ENCODE measurements at regions not wholly inside any gene's neighbourhood (a gene's known extent, or its start where the extent isn't known, plus 50 kb on each side); places are given as distances from the start of the nearest gene placed in this dataset.

- H3K36me3 ChIP-seq (ENCODE audit: control insufficient read depth, insufficient read depth, low read length) = no peaks in the 10 kb centered on the region
- Mint-ChIP-seq H3K27ac (no peak overlapping the region), H3K36me3 (no peaks in the 10 kb centered on the region), H3K4me3 (no peak overlapping the region), H3K27me3 (ENCODE audit: low read depth in 2 of 2) (no peaks in the 10 kb centered on the region), H3K9me3 (peaks cover 0 to 9% of the 10 kb centered on the region in 2 donors), H3K4me1 (no peaks in the 10 kb centered on the region)
- H3K4me3 ChIP-seq (ENCODE audit: low read length) = no peak overlapping the region
- no peaks in the 10 kb centered on the region for H3K9me3 ChIP-seq (ENCODE audit: control insufficient read depth, insufficient read depth, low read length)
- DNase-seq (no peak), ATAC-seq (no peak)
- no peak for TF ChIP-seq CTCF (IDR thresholded peaks at IDR 0.05)
- 28% methylated on average over 8 of the region's 10 CpGs for WGBS (ENCODE audit: insufficient coverage)
- intact Hi-C loops (cut with micrococcal nuclease) = no loop called here
- H3K27me3 ChIP-seq (ENCODE audit: control insufficient read depth, insufficient read depth, low read length) = no peaks in the 10 kb centered on the region
- no peaks in the 10 kb centered on the region for H3K4me1 ChIP-seq (ENCODE audit: control insufficient read depth, insufficient read depth, low read length)
- H3K27ac ChIP-seq (ENCODE audit: low read length) = no peak overlapping the region
These were observed 605.2 kb downstream of the NR4A2 start for GRCh38 chr2:155727187-155727895.

GRCh38 chr2:155722290-155722689 lies 610.2 kb downstream of the NR4A2 start:
- Histone ChIP-seq H3K36me3 (ENCODE audit: control insufficient read depth, insufficient read depth, low read length) (no peaks in the 10 kb centered on the region), H3K4me3 (ENCODE audit: low read length) (no peak overlapping the region), H3K9me3 (ENCODE audit: control insufficient read depth, insufficient read depth, low read length) (no peaks in the 10 kb centered on the region), H3K27me3 (ENCODE audit: control insufficient read depth, insufficient read depth, low read length) (no peaks in the 10 kb centered on the region), H3K27ac (ENCODE audit: low read length) (no peak overlapping the region), H3K4me1 (ENCODE audit: control insufficient read depth, insufficient read depth, low read length) (no peaks in the 10 kb centered on the region)
- intact Hi-C loops (cut with micrococcal nuclease) = no loop called here
- no peak for TF ChIP-seq CTCF (IDR thresholded peaks at IDR 0.05)
- WGBS (ENCODE audit: insufficient coverage) = 72% methylated on average over 3 of the region's 3 CpGs
- Mint-ChIP-seq H3K36me3 (no peaks in the 10 kb centered on the region), H3K4me1 (no peaks in the 10 kb centered on the region), H3K9me3 (peaks cover 0 to 3% of the 10 kb centered on the region in 2 donors), H3K4me3 (no peak overlapping the region), H3K27ac (no peak overlapping the region), H3K27me3 (ENCODE audit: low read depth in 2 of 2) (no peaks in the 10 kb centered on the region)
- no peak for DNase-seq
- no peak for ATAC-seq

- Mint-ChIP-seq H3K36me3 (no peaks in the 10 kb centered on the region), H3K27me3 (ENCODE audit: low read depth in 2 of 2) (no peaks in the 10 kb centered on the region), H3K9me3 (peaks cover 3 to 6% of the 10 kb centered on the region in 2 donors), H3K27ac (no peak overlapping the region), H3K4me1 (no peaks in the 10 kb centered on the region), H3K4me3 (no peak overlapping the region)
- H3K27ac ChIP-seq (ENCODE audit: low read length) = no peak overlapping the region
- no peaks in the 10 kb centered on the region for H3K4me1 ChIP-seq (ENCODE audit: control insufficient read depth, insufficient read depth, low read length)
- no peaks in the 10 kb centered on the region for H3K36me3 ChIP-seq (ENCODE audit: control insufficient read depth, insufficient read depth, low read length)
- H3K9me3 ChIP-seq (ENCODE audit: control insufficient read depth, insufficient read depth, low read length) = no peaks in the 10 kb centered on the region
- H3K4me3 ChIP-seq (ENCODE audit: low read length) = no peak overlapping the region
- ATAC-seq (no peak), DNase-seq (no peak)
- TF ChIP-seq CTCF (IDR thresholded peaks at IDR 0.05) = no peak
- no CpG with 5 or more reads among the region's 2 CpGs for WGBS (ENCODE audit: insufficient coverage)
- intact Hi-C loops (cut with micrococcal nuclease) = no loop called here
- no peaks in the 10 kb centered on the region for H3K27me3 ChIP-seq (ENCODE audit: control insufficient read depth, insufficient read depth, low read length)
These were observed 616.8 kb downstream of the NR4A2 start for GRCh38 chr2:155715705-155716104.

GRCh38 chr2:155714983-155715382 lies 617.5 kb downstream of the NR4A2 start:
- WGBS (ENCODE audit: insufficient coverage) = 100% methylated on average over 1 of the region's 1 CpG
- Histone ChIP-seq H3K9me3 (ENCODE audit: control insufficient read depth, insufficient read depth, low read length) (no peaks in the 10 kb centered on the region), H3K27me3 (ENCODE audit: control insufficient read depth, insufficient read depth, low read length) (no peaks in the 10 kb centered on the region), H3K4me1 (ENCODE audit: control insufficient read depth, insufficient read depth, low read length) (no peaks in the 10 kb centered on the region), H3K4me3 (ENCODE audit: low read length) (no peak overlapping the region), H3K27ac (ENCODE audit: low read length) (no peak overlapping the region), H3K36me3 (ENCODE audit: control insufficient read depth, insufficient read depth, low read length) (no peaks in the 10 kb centered on the region)
- no peak overlapping the region for H3K27ac Mint-ChIP-seq
- no peaks in the 10 kb centered on the region for H3K4me1 Mint-ChIP-seq
- peaks cover 3 to 6% of the 10 kb centered on the region in 2 donors for H3K9me3 Mint-ChIP-seq
- DNase-seq (no peak), ATAC-seq (no peak)
- H3K27me3 Mint-ChIP-seq (ENCODE audit: low read depth in 2 of 2) = no peaks in the 10 kb centered on the region
- no peak for TF ChIP-seq CTCF (IDR thresholded peaks at IDR 0.05)
- H3K4me3 Mint-ChIP-seq = no peak overlapping the region
- intact Hi-C loops (cut with micrococcal nuclease) = no loop called here
- H3K36me3 Mint-ChIP-seq = no peaks in the 10 kb centered on the region

All from natural killer cell (primary cell).